NCI-H524 (cell line): ENCODE measurements at regions not wholly inside any gene's neighbourhood (a gene's known extent, or its start where the extent isn't known, plus 50 kb on each side); places are given as distances from the start of the nearest gene placed in this dataset.

Experiments
- DNase-seq, 2 experiments: peaks; one replicate each; lab custom pipeline; 2025; lab: John Stamatoyannopoulos, UW

- DNase-seq: no peak
These were observed 74.1 kb upstream of the DSEL start for GRCh38 chr18:67590571-67591141.

GRCh38 chr18:67589325-67589724, 72.8 kb upstream of the DSEL start:
- no peak for DNase-seq

DNA sequence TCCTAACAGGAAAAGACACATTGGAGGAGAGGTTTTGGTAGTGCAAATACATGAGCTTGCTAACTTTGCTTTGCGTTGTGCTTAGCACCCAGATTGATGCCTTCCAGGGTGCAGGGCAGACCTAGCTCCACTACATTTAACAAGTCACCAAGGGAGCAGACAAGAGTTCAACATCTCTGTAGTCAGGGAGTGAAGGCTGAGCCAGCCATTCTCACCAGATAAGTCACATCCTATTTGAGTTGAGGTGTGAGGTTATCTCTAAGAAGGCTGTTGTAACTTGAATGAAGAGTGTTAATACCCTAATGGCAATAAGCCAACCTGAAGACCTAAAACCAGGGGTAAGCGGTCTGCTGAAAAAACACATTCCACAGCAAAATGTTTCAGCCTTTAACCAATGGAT, 69.6 kb upstream of the DSEL start:
- no peak for DNase-seq

DNA sequence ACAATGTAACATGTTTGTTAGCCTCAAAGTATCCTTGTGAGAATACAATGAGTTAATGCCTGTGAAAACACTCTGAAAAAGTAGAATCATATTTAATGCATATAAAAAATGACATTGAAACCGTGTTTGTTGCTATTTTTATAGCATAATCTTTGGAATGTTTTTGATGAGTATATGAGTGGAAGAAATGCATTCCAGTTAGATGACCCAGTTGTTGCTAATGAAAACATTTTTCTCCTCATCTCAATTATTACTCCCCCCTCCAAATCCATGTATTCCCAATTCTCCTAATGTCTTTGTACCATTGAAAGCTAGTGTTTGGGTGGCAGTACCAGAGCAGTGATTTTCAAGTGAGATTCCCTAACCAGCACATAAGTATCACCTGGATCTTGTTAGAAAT, 67.1 kb upstream of the DSEL start:
- no peak for DNase-seq

- DNase-seq: no peak
These were observed 66.0 kb upstream of the DSEL start for GRCh38 chr18:67582488-67582887.

- peak in 1 of 2 experiments; percentile 50 for DNase-seq
These were observed 64.7 kb upstream of the DSEL start for GRCh38 chr18:67581178-67581577.

GRCh38 chr18:67577386-67577785, 60.9 kb upstream of the DSEL start:
- DNase-seq: no peak

DNA sequence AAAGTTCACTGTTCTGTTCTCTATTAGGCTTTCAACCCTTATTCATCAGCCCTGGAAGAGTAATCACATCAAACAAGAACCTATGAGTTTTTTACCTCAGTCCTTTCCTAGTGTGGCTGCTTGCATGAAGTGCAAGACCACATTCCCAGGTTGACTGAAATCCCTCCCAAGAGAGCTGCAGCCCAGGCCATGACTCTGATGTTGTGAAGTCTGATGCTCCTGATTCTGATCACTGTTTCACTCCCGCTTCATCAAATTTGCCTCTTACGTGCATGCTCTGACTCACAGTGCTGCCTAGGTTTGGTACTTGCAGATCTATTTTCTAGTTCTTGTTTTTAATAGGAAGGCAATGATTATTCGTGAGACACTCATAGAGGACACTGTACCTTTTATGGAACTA, 58.2 kb upstream of the DSEL start:
- no peak for DNase-seq

GRCh38 chr18:67568166-67568565, 51.6 kb upstream of the DSEL start:
- no peak for DNase-seq
